MM.1S (cell line): ENCODE measurements at regions not wholly inside any gene's neighbourhood (a gene's known extent, or its start where the extent isn't known, plus 50 kb on each side); places are given as distances from the start of the nearest gene placed in this dataset.

Experiments
- DNase-seq: peaks from one replicate; pipeline ENCODE4 v3.0.0-alpha.2; 2015
- H2AFZ ChIP-seq: fragments of 300-600 bp; sonication (generic); 2 replicates; pipeline ENCODE4 v1.6.0; 2016; ENCODE audit warnings: antibody characterized with exemption, low read length
- H3F3A ChIP-seq: fragments of 300-600 bp; sonication (generic); 2 replicates; pipeline ENCODE4 v1.6.1; 2016; ENCODE audit warnings: mild to moderate bottlenecking, antibody characterized with exemption, low read length, moderate library complexity, mixed read lengths; ENCODE audit not compliant: insufficient read depth
- H3K27ac ChIP-seq: fragments of 300-600 bp; sonication (generic); 2 replicates; pipeline ENCODE4 v1.5.1; 2016; ENCODE audit warnings: mild to moderate bottlenecking, low read length
- H3K27me3 ChIP-seq: fragments of 300-600 bp; sonication (generic); replicated peaks from 2 replicates; pipeline ENCODE4 v1.6.0; 2016; ENCODE audit warnings: low read length; ENCODE audit not compliant: insufficient read depth
- H3K36me3 ChIP-seq: fragments of 300-600 bp; sonication (generic); replicated peaks from 2 replicates; pipeline ENCODE4 v1.6.1; 2016; ENCODE audit warnings: mild to moderate bottlenecking, low read length, mixed read lengths; ENCODE audit not compliant: insufficient read depth
- H3K4me1 ChIP-seq: fragments of 300-600 bp; sonication (generic); 2 replicates; pipeline ENCODE4 v1.6.1; 2016; ENCODE audit warnings: low read length, mixed read lengths
- H3K4me2 ChIP-seq: fragments of 300-600 bp; sonication (generic); 2 replicates; pipeline ENCODE4 v1.6.0; 2016; ENCODE audit warnings: low read depth, low read length
- H3K4me3 ChIP-seq: fragments of 300-600 bp; sonication (generic); 2 replicates; pipeline ENCODE4 v1.5.1; 2016; ENCODE audit warnings: low read length, mixed read lengths
- H3K79me2 ChIP-seq: fragments of 300-600 bp; sonication (generic); 2 replicates; pipeline ENCODE4 v1.6.1; 2016; ENCODE audit warnings: mixed run types, low read length, mixed read lengths
- H3K9ac ChIP-seq: fragments of 300-600 bp; sonication (generic); 2 replicates; pipeline ENCODE4 v1.6.1; 2016; ENCODE audit warnings: low read length, mixed read lengths
- H3K9me2 ChIP-seq: fragments of 300-600 bp; sonication (generic); replicated peaks from 2 replicates; pipeline ENCODE4 v1.6.1; 2016; ENCODE audit warnings: mild to moderate bottlenecking, low read length, mixed read lengths; ENCODE audit not compliant: insufficient read depth
- H3K9me3 ChIP-seq: fragments of 300-600 bp; sonication (generic); replicated peaks from 2 replicates; pipeline ENCODE4 v1.6.1; 2016; ENCODE audit warnings: mild to moderate bottlenecking, low read length, mixed read lengths; ENCODE audit not compliant: insufficient read depth
- H4K20me1 ChIP-seq: fragments of 300-600 bp; sonication (generic); 2 replicates; pipeline ENCODE4 v1.6.1; 2016; ENCODE audit warnings: mild to moderate bottlenecking, low read length, moderate library complexity, mixed read lengths; ENCODE audit not compliant: insufficient read depth
- CTCF ChIP-seq: fragments of 300-600 bp; sonication (generic); IDR thresholded peaks from 2 replicates; pipeline ENCODE4 v1.5.1; 2016; ENCODE audit warnings: antibody characterized with exemption, low read length, mixed read lengths
- EZH2 ChIP-seq: fragments of 300-600 bp; sonication (generic); optimal IDR thresholded peaks from 2 replicates; pipeline ENCODE3; 2017; ENCODE audit warnings: low read depth, mild to moderate bottlenecking, antibody characterized with exemption, low read length, mixed read lengths
- EZH2phosphoT487 ChIP-seq: fragments of 300-600 bp; sonication (generic); IDR thresholded peaks from 2 replicates; pipeline ENCODE4 v1.6.1; 2018; ENCODE audit warnings: antibody characterized with exemption, low read length

GRCh38 chr4:101400096-101400495 lies 52.8 kb upstream of the PPP3CA start:
- Histone ChIP-seq H3K79me2 (no peaks in the 10 kb centered on the region), H3F3A (no peaks in the 10 kb centered on the region), H3K9me3 (no peaks in the 10 kb centered on the region), H2AFZ (no peak overlapping the region), H3K36me3 (no peaks in the 10 kb centered on the region), H3K4me2 (no peak overlapping the region), H3K9ac (no peak overlapping the region), H4K20me1 (no peaks in the 10 kb centered on the region), H3K27me3 (no peaks in the 10 kb centered on the region), H3K9me2 (no peaks in the 10 kb centered on the region), H3K27ac (no peak overlapping the region), H3K4me3 (no peak overlapping the region), H3K4me1 (no peaks in the 10 kb centered on the region)
- DNase-seq = no peak
- TF ChIP-seq CTCF (no peak), EZH2phosphoT487 (no peak), EZH2 (no peak)

- H2AFZ ChIP-seq = no peak overlapping the region
- no peak overlapping the region for H3K4me2 ChIP-seq
- TF ChIP-seq EZH2 (no peak), EZH2phosphoT487 (no peak), CTCF (no peak)
- no peaks in the 10 kb centered on the region for H3F3A ChIP-seq
- no peak overlapping the region for H3K27ac ChIP-seq
- H4K20me1 ChIP-seq = no peaks in the 10 kb centered on the region
- no peak overlapping the region for H3K9ac ChIP-seq
- H3K9me2 ChIP-seq = no peaks in the 10 kb centered on the region
- H3K36me3 ChIP-seq = no peaks in the 10 kb centered on the region
- no peak overlapping the region for H3K4me3 ChIP-seq
- H3K79me2 ChIP-seq = no peaks in the 10 kb centered on the region
- no peaks in the 10 kb centered on the region for H3K27me3 ChIP-seq
- H3K9me3 ChIP-seq = no peaks in the 10 kb centered on the region
- no peaks in the 10 kb centered on the region for H3K4me1 ChIP-seq
- DNase-seq = no peak
Measured at GRCh38 chr4:101398807-101399206, 51.5 kb upstream of the PPP3CA start.
